RCC 7860 (cell line): ENCODE measurements at regions not wholly inside any gene's neighbourhood (a gene's known extent, or its start where the extent isn't known, plus 50 kb on each side); places are given as distances from the start of the nearest gene placed in this dataset.

ENCODE experiments used
- DNase-seq: peaks from one replicate; pipeline ENCODE4 v3.0.0-alpha.2; 2015; ENCODE audit warnings: low spot score
- FAIRE-seq: peaks from 2 replicates; lab custom pipeline; 2012; peaks lifted over from hg19 to GRCh38; lab: Jason Lieb, UNC

DNA sequence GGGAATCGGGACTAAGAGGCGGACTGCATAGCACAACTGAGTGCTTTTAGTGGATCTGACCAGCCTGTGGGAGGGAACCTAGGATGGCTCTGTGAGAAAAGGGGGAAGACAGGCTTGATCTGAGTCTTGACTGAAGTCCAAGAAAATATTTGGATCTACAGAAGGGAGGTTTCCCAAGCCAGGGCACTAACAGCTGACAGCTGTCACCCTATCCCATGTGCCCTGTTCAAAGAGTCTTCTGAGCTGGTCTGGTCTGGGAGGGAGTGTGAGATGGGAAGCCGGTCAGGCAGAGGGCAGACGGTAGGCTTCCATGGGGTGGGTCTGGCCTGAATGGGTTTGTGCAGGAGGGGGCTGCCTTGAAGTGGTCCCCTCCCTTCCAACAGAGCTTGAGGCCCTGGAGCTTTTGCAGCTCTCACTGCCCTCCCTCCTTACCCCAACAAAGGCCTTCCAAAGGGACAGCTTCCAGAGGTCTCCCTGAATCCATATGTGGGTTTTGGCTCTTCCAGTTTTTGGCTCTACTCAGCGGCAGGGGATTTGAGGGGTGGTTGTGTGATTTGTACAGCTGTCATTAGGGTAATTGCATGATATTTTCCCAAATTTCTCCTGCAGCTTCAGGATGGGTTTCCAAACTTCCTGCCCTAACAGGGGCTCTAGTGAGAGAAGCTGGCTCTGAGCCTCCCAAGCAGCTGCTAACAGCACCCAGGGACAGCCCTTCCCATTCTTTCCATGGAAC, 643.7 kb downstream of the BCOR start:
- no peak for DNase-seq

GRCh38 chrX:39456894-39457604, 640.7 kb downstream of the BCOR start:
- FAIRE-seq (no peak), DNase-seq (no peak)

More for the DNA sequence above, 643.7 kb downstream of the BCOR start:
- FAIRE-seq, result no peak

GRCh38 chrX:39458779-39459178, 639.0 kb downstream of the BCOR start:
- FAIRE-seq, result no peak
- no peak for DNase-seq

GRCh38 chrX:39459204-39459603, 638.6 kb downstream of the BCOR start:
- no peak for DNase-seq

DNA sequence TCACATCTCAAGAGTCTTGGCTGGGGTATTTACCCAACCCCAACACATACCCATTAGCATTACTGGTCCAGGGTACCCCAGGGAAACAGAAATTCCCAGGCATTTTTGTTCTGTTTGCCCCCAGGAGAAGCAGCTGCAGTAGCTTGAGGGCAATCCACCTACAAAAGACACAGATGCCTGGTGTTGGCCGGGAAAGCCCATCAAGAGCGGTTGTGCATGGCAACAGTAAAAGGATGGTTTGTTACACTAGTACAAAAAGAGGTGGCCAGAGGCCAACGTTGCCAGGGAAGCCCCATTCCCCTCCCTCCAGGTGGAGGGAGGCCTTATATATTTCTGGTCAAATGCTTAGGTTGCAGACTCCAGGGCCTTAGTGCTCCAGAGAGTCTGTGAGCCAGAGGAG, 637.8 kb downstream of the BCOR start:
- no peak for FAIRE-seq

More at GRCh38 chrX:39459204-39459603, 638.6 kb downstream of the BCOR start:
- no peak for FAIRE-seq

DNA sequence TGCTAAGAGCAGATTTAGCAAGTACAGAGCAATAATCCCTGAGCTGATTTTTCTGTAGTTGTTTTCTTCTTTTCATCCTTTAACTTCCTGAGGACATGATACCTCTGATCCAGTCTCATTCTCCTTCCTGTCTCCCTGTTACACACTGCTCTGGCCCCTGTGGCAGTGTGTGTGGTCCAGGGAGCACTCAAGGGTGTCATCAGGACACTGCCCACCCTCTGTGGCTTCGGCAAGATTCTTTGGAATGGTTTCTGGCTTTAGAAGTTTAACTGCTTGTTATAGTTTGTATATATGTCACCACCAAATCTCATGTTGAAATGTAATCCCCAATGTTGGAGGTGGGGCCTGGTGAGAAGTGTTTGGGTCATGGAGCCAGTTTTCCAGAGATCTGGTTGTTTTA, 637.3 kb downstream of the BCOR start:
- no peak for FAIRE-seq
- DNase-seq, result no peak

More for the DNA sequence above, 637.8 kb downstream of the BCOR start:
- DNase-seq, result no peak

- FAIRE-seq (no peak), DNase-seq (no peak)
Observed at GRCh38 chrX:39462835-39463234, 634.9 kb downstream of the BCOR start.

GRCh38 chrX:39464253-39464652, 633.5 kb downstream of the BCOR start:
- DNase-seq (no peak), FAIRE-seq (no peak)

DNA sequence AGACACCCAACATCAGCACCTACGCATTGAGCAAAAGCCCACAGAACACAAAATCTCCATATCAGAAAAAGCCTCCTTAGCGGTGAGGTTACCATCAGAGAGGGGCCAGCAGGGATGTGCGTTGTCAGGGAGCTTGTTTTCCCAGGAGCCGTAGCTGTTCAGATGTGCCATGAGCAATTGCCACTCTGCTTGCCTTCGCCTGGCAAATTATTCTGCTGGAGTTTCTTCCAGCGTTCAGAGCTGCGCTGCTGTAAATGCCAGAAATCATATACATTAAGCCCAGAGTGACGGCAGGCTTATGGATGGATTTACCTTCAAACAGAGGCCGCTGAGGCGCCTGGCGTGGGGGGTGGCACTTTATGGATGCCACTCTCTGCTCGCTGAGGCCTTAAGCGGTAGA, 632.3 kb downstream of the BCOR start:
- DNase-seq (no peak), FAIRE-seq (no peak)

GRCh38 chrX:39465906-39466305, 631.9 kb downstream of the BCOR start:
- FAIRE-seq (no peak), DNase-seq (no peak)

DNA sequence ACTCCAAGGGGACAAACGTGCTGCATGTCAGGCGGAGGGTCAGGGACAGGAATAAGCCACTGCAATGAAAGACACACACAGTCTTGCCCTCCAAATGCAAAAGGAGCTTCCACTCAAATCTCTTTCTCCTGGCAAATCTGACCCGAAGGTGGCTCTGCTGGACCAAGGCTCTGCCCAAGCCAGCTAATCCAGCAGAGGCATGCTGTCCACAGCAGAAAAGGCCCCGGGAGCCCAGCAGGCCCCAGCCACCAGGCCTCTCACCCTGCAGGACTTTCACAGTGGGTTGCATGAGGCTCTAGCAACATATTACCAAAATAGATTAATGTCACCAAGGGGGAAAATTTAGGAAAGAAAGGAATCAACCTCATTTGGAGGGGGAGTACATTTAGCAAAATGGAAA, 628.6 kb downstream of the BCOR start:
- FAIRE-seq, result no peak
- DNase-seq, result no peak

GRCh38 chrX:39470588-39471407, 627.0 kb downstream of the BCOR start:
- FAIRE-seq (no peak), DNase-seq (no peak)

- DNase-seq, result no peak
- FAIRE-seq, result no peak
Observed at GRCh38 chrX:39472161-39472560, 625.6 kb downstream of the BCOR start.

DNA sequence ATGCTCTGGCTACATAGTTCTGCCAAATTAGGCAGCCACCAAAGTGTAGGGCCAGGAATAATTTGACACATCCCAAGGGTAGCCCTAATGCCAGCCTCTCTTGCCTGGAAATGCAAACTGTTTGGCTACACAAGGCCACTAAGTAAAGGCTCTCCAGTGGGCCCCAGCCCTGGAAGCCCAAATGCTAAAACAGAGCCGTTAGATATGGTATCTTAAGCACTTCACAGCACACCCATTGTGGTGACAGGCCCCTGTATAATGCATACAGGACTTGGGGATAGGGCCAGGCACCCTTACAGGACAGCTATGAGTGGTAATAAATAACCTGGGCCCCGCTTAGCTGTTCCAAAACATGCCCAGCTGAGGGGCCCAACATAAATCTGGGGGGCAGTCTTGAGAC, 623.9 kb downstream of the BCOR start:
- DNase-seq, result no peak
- no peak for FAIRE-seq

DNA sequence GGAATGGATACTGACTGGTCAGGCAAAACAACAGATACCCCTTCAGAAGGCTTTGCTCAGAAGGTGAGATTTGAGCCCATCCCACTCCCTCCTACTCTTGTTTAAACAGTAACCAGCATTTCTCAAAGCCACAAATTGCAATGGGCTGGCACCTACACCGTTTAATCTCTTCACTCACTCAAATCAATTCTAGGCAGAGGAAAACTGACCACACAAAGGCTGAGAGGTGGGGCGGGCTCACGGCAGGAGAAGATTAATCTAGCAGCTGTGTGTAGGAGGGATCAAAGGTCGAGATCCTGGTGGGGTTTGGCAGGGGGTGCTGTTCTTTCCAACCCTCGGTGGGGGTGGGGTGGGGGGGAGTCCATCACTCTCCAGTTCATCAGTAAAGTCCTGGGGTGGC, 622.4 kb downstream of the BCOR start:
- FAIRE-seq (no peak), DNase-seq (no peak)

- no peak for FAIRE-seq
- no peak for DNase-seq
Observed at GRCh38 chrX:39476604-39477021, 621.1 kb downstream of the BCOR start.

DNA sequence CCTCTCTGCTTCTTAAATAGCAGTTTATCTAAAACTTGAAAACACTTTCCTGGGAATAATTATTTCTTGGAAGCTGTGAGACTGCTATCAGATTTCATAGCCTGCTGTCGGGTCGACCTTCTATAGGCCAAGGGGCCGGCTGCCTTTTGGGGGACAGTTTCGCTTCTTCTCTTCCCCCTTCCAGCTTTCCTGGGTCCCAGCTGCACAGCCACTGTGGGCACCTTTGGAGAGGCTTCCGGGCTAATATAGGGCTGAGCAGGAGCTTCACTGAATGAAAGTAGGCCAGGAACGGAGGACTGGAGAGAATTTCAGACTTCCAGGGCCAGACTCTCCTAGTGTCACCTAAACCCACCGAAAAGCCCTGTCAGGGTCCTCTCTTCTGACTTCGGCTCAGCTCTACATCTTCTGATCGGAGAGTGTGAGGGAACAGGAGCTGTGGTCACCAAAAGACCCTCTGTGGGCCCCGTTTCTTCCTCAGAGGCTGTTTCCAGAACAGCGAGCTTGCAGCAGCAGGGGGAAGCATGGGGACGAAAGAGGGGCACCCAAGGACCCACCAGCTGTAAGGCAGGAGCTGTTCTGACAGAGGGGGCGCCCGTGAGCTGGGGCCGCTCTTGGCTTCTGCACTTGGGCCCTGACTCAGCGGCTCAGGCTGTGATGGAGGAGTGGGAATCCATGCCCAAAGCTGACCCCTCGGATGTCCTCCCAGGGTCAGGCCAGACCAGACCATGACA, 620.6 kb downstream of the BCOR start:
- FAIRE-seq (no peak), DNase-seq (no peak)

DNA sequence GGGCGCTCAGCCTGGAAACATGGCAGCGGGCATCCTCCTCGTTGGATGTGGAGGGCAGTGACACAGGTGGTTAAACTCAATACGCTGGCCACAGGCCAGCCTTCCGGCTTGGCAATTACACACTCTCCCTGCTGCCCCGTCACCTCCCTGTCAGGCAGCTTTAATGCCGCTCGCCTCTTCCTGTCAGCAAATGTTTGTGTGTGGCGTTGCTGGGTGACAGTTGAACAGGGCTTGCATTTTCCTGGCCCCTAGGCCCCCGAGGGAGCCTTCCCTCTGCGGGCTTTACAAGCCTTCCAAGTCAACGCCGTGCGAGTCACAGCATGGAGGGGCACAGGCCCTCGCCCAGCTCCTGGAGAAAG, 620.0 kb downstream of the BCOR start:
- DNase-seq, result no peak
- no peak for FAIRE-seq

DNA sequence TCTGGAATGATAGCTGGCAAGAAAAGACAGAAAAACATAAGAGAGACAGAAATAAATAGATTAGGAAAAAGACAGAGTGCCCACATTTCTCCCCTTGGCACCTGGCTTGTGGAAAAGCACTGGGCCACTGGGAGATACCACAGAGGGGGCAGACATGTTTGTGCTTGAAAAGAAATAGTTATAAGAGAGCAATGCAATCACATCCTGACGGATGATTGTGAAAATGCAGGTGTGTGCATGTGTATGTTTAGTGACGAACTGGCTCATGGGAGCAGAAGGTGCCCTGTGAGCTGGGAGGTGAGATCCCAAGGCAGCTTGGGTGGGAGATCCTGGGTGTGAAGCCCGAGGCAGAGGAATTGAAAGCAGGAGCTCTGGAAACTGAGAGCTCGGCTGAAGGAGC, 617.9 kb downstream of the BCOR start:
- FAIRE-seq (no peak), DNase-seq (no peak)

GRCh38 chrX:39480963-39481362, 616.8 kb downstream of the BCOR start:
- DNase-seq, result no peak
- FAIRE-seq, result no peak

GRCh38 chrX:39481621-39482020, 616.1 kb downstream of the BCOR start:
- DNase-seq (no peak), FAIRE-seq (no peak)
